Gastrocnemius medialis (tissue), 4 donors: ENCODE measurements at regions not wholly inside any gene's neighbourhood (a gene's known extent, or its start where the extent isn't known, plus 50 kb on each side); places are given as distances from the start of the nearest gene placed in this dataset.

Experiments used
- CTCF ChIP-seq, 5 experiments: fragments of 450-650 bp in 3 of 5; fragments of 200-600 bp in 2 of 5; sonication (generic) in 2 of 5; IDR thresholded peaks in 4 of 5; conservative IDR thresholded peaks in 1 of 5; 1 replicate in 4 of 5; 2 replicates in 1 of 5; pipeline ENCODE4 v1.5.1; 2016 to 2019; ENCODE audit warnings: antibody characterized with exemption in 5 of 5, mild to moderate bottlenecking in 3 of 5, moderate library complexity in 3 of 5
- POLR2A ChIP-seq, 2 donors: fragments of 450-650 bp; IDR thresholded peaks; one replicate each; pipeline ENCODE4 v1.6.1; 2017; ENCODE audit warnings: antibody characterized with exemption in 2 of 2, mild to moderate bottlenecking in 2 of 2, moderate library complexity in 2 of 2

DNA sequence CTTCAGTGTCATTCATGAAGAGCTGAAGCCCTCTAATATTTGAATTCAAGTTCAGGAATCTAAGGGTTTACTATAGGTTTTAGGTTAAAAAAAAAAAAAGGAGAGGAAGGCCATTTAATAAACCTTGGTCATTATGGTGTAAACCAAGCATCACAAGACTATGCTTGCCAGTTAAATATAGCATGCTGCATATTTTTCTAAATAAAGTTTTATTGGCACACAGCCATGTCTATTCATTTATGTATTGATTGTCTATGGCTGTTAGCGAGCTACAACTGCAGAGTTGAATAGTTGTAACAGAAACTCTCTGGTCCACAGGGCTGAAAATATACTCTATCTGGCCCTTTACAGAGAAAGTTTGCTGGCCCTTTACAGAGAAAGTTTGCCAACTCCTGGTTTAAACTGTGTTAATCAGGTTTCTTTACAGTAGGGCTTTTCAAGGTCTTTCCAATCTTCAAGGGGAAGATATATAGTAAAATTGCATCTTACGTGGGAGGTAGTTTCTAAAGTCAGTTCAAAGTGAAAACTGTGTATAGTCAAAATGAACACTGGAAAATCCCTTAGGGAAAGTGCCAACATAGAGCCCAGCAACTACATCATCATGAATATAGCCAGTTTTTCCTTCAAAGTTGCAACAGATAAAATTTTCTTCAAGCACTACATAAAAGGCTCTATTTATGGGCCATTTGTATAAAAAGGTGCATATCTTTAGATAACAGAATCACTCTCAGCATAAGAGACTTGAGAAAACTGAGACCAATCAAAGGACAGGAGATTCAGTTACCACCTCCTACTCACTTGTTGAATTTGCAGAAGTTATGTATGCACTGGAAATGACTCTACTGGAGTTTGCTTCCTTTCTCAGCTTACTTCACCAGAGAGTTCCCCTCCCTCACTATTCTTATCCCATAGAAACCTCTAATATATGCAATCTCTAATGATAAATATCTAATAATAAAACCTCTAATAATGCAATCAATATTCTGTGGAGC is 49.7 kb upstream of the FRMD4B start:
- TF ChIP-seq POLR2A (IDR thresholded peaks at IDR 0.05) = no peak
- no peak for TF ChIP-seq CTCF (IDR thresholded peaks at IDR 0.05 in 4 of 5, conservative IDR thresholded peaks at IDR 0.05 in 1 of 5)
